K562 (cell line): ENCODE measurements at regions not wholly inside any gene's neighbourhood (a gene's known extent, or its start where the extent isn't known, plus 50 kb on each side); places are given as distances from the start of the nearest gene placed in this dataset.

ENCODE experiments used
- AFF4 ChIP-seq: sonication (generic); formaldehyde crosslinking; IDR thresholded peaks from 2 replicates; pipeline ENCODE4 v1.8.0; 2023; ENCODE audit warnings: mild to moderate bottlenecking, missing genetic modification reagents
- BDP1 ChIP-seq: IDR thresholded peaks from 3 replicates; pipeline ENCODE4 v1.6.1; 2011; ENCODE audit not compliant: insufficient read length, insufficient read depth
- CBFA2T2 ChIP-seq: fragments of 450-650 bp; conservative IDR thresholded peaks from 2 replicates; pipeline ENCODE4 v1.6.1; 2017; ENCODE audit warnings: mild to moderate bottlenecking
- CBX8 ChIP-seq: fragments of 200-600 bp; sonication (generic); IDR thresholded peaks from 2 replicates; pipeline ENCODE4 v1.6.1; 2012; ENCODE audit warnings: borderline replicate concordance, mixed run types, low read depth, mild to moderate bottlenecking, moderate library complexity, mixed read lengths, low read length, control low read depth, inconsistent platforms; ENCODE audit not compliant: poor library complexity, severe bottlenecking; ENCODE audit errors: extremely low read depth
- CHCHD3 ChIP-seq: fragments of 250-450 bp; sonication (Bioruptor Pico); IDR thresholded peaks from 2 replicates; pipeline ENCODE4 v2.1.2; 2022; ENCODE audit warnings: mild to moderate bottlenecking
- DACH1 ChIP-seq: fragments of 450-650 bp; IDR thresholded peaks from 2 replicates; pipeline ENCODE4 v1.6.1; 2018; ENCODE audit not compliant: partially characterized antibody
- MAFG ChIP-seq: fragments of 450-650 bp; conservative IDR thresholded peaks from 2 replicates; pipeline ENCODE4 v1.6.1; 2016; ENCODE audit warnings: missing genetic modification characterization, missing compliant biosample characterization
- RB1 ChIP-seq: fragments of 450-650 bp; IDR thresholded peaks from 2 replicates; pipeline ENCODE4 v1.6.1; 2017; ENCODE audit warnings: low read depth, mild to moderate bottlenecking
- SMARCC2 ChIP-seq: fragments of 450-650 bp; IDR thresholded peaks from 2 replicates; pipeline ENCODE4 v1.6.1; 2017; ENCODE audit warnings: antibody characterized with exemption, moderate library complexity, mild to moderate bottlenecking, low read depth
- SMARCE1 ChIP-seq: fragments of 450-650 bp; IDR thresholded peaks from 2 replicates; pipeline ENCODE4 v1.7.1; 2016; ENCODE audit warnings: mild to moderate bottlenecking
- TCF3 ChIP-seq: sonication (generic); formaldehyde crosslinking; IDR thresholded peaks from 2 replicates; pipeline ENCODE4 v1.4.0; 2020; ENCODE audit warnings: mild to moderate bottlenecking, missing genetic modification reagents
- ZKSCAN8 ChIP-seq: fragments of 200-800 bp; sonication (Bioruptor generic); IDR thresholded peaks from 2 replicates; pipeline ENCODE4 v1.6.1; 2016; ENCODE audit warnings: missing genetic modification characterization, missing compliant biosample characterization
- ZNF76 ChIP-seq: fragments of 250-450 bp; sonication (Bioruptor Pico); IDR thresholded peaks from 2 replicates; pipeline ENCODE4 v1.4.0; 2020; ENCODE audit warnings: mild to moderate bottlenecking, moderate library complexity, borderline replicate concordance
- ZNF766 ChIP-seq: fragments of 200-800 bp; sonication (Bioruptor generic); conservative IDR thresholded peaks from 2 replicates; pipeline ENCODE4 v1.6.1; 2016; ENCODE audit warnings: missing genetic modification characterization, missing compliant biosample characterization
- TF ChIP-seq, protein P1 (sequence below), 2 experiments: fragments of 450-650 bp; formaldehyde crosslinking in 1 of 2; IDR thresholded peaks; 2 replicates each; pipeline versions ENCODE4 v1.4.0 to v1.6.1; 2014 to 2020; ENCODE audit warnings: mild to moderate bottlenecking in 2 of 2, borderline replicate concordance in 1 of 2, low read depth in 1 of 2

- TF ChIP-seq, protein P1, sequence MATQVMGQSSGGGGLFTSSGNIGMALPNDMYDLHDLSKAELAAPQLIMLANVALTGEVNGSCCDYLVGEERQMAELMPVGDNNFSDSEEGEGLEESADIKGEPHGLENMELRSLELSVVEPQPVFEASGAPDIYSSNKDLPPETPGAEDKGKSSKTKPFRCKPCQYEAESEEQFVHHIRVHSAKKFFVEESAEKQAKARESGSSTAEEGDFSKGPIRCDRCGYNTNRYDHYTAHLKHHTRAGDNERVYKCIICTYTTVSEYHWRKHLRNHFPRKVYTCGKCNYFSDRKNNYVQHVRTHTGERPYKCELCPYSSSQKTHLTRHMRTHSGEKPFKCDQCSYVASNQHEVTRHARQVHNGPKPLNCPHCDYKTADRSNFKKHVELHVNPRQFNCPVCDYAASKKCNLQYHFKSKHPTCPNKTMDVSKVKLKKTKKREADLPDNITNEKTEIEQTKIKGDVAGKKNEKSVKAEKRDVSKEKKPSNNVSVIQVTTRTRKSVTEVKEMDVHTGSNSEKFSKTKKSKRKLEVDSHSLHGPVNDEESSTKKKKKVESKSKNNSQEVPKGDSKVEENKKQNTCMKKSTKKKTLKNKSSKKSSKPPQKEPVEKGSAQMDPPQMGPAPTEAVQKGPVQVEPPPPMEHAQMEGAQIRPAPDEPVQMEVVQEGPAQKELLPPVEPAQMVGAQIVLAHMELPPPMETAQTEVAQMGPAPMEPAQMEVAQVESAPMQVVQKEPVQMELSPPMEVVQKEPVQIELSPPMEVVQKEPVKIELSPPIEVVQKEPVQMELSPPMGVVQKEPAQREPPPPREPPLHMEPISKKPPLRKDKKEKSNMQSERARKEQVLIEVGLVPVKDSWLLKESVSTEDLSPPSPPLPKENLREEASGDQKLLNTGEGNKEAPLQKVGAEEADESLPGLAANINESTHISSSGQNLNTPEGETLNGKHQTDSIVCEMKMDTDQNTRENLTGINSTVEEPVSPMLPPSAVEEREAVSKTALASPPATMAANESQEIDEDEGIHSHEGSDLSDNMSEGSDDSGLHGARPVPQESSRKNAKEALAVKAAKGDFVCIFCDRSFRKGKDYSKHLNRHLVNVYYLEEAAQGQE (IDR thresholded peaks at IDR 0.05; ENCODE audit: borderline replicate concordance): no peak; the same call in 1 of the 2 replicates
- TF ChIP-seq, protein P1 (CRISPR knock-in tag; IDR thresholded peaks at IDR 0.05; ENCODE audit: low read depth): no peak
- TF ChIP-seq CBX8: no peak
- TF ChIP-seq DACH1: peak; percentile 78
- TF ChIP-seq SMARCE1: peak; percentile 87
- peak; percentile 68 for TF ChIP-seq ZKSCAN8 (CRISPR knock-in tag)
- peak; percentile 66 for TF ChIP-seq ZNF766 (CRISPR knock-in tag)
- TF ChIP-seq SMARCC2: peak; percentile 73; the same call in 1 of the 2 replicates
- no peak for TF ChIP-seq ZNF76 (CRISPR knock-in tag)
- TF ChIP-seq MAFG (tag): peak; percentile 77
- TF ChIP-seq TCF3 (CRISPR knock-in tag): peak; percentile 91
- 0 out of 2 replicates have a peak, but pooled peaks have one; percentile 68 for TF ChIP-seq AFF4 (CRISPR knock-in tag)
- no peak for TF ChIP-seq BDP1
- no peak for TF ChIP-seq RB1
- TF ChIP-seq CHCHD3 (CRISPR knock-in tag): no peak
- peak; percentile 89 for TF ChIP-seq CBFA2T2
Measured at GRCh38 chr2:230658877-230659652, 53.6 kb upstream of the CAB39 start (continued).
